Memory B cell (primary cell): ENCODE measurements at regions not wholly inside any gene's neighbourhood (a gene's known extent, or its start where the extent isn't known, plus 50 kb on each side); places are given as distances from the start of the nearest gene placed in this dataset.

ENCODE experiments used
- ATAC-seq: fragments of 150-1000 bp; cut with Tn5 transposase; 2 replicates; pipeline ENCODE4 v1.10.0; 2021; ENCODE audit warnings: low read depth, mild to moderate bottlenecking, moderate library complexity
- DNase-seq, 2 donors: peaks; one replicate each; pipeline ENCODE4 v3.0.0; 2022; ENCODE audit warnings: low spot score in 2 of 2
- H3K27ac Mint-ChIP-seq: one replicate; pipeline ENCODE4 v1.8.0; 2022; ENCODE audit warnings: mild to moderate bottlenecking, moderate library complexity, mixed read lengths
- H3K27me3 Mint-ChIP-seq: one replicate; pipeline ENCODE4 v1.8.0; 2022; ENCODE audit warnings: mixed read lengths
- H3K36me3 Mint-ChIP-seq: one replicate; pipeline ENCODE4 v1.8.0; 2022; ENCODE audit warnings: mild to moderate bottlenecking, mixed read lengths
- H3K4me1 Mint-ChIP-seq: one replicate; pipeline ENCODE4 v1.8.0; 2022; ENCODE audit warnings: mixed read lengths
- H3K4me3 Mint-ChIP-seq: one replicate; pipeline ENCODE4 v1.8.0; 2022; ENCODE audit warnings: mild to moderate bottlenecking, moderate library complexity, mixed read lengths
- H3K9me3 Mint-ChIP-seq: one replicate; pipeline ENCODE4 v1.8.0; 2022; ENCODE audit warnings: mixed read lengths

DNA sequence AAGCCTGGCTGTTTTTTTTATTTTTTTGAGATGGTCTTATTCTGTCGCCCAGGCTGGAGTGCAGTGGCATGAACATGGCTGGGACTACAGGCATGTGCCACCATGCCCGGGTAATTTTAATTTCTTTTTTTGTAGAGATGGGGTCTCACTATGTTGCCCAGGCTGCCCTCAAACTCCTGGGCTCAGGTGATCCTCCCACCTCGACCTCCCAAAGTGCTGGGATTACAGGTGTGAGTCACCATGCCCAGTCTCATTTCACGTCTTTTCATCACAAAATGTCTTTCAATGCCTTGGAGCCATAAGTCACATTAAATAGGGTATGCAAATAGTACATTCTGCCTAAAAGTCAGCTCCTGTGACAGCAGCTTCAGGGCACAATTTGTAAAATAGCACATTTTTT, 52.8 kb downstream of the SOX2 start:
- Mint-ChIP-seq H3K4me3 (no peak overlapping the region), H3K27me3 (peaks cover 2% of the 10 kb centered on the region), H3K27ac (no peak overlapping the region), H3K36me3 (no peaks in the 10 kb centered on the region), H3K4me1 (no peaks in the 10 kb centered on the region), H3K9me3 (no peaks in the 10 kb centered on the region)
- DNase-seq (no peak), ATAC-seq (no peak)

GRCh38 chr3:181770296-181770695, 58.6 kb downstream of the SOX2 start:
- Mint-ChIP-seq H3K27me3 (no peaks in the 10 kb centered on the region), H3K27ac (no peak overlapping the region), H3K36me3 (no peaks in the 10 kb centered on the region), H3K4me3 (no peak overlapping the region), H3K4me1 (no peaks in the 10 kb centered on the region), H3K9me3 (no peaks in the 10 kb centered on the region)
- no peak for DNase-seq
- ATAC-seq = no peak

GRCh38 chr3:181771120-181771519, 59.4 kb downstream of the SOX2 start:
- H3K9me3 Mint-ChIP-seq = no peaks in the 10 kb centered on the region
- no peaks in the 10 kb centered on the region for H3K27me3 Mint-ChIP-seq

GRCh38 chr3:181772166-181772565, 60.4 kb downstream of the SOX2 start:
- H3K4me3 Mint-ChIP-seq = no peak overlapping the region
- no peaks in the 10 kb centered on the region for H3K27me3 Mint-ChIP-seq
- no peak for ATAC-seq
- no peaks in the 10 kb centered on the region for H3K4me1 Mint-ChIP-seq
- no peaks in the 10 kb centered on the region for H3K36me3 Mint-ChIP-seq
- DNase-seq = no peak
- H3K9me3 Mint-ChIP-seq = no peaks in the 10 kb centered on the region
- H3K27ac Mint-ChIP-seq = no peak overlapping the region

More at GRCh38 chr3:181771120-181771519, 59.4 kb downstream of the SOX2 start:
- ATAC-seq (no peak), DNase-seq (no peak)
- H3K4me1 Mint-ChIP-seq = no peaks in the 10 kb centered on the region
- no peaks in the 10 kb centered on the region for H3K36me3 Mint-ChIP-seq
- H3K27ac Mint-ChIP-seq = no peak overlapping the region
- H3K4me3 Mint-ChIP-seq = no peak overlapping the region

- no peaks in the 10 kb centered on the region for H3K36me3 Mint-ChIP-seq
- H3K9me3 Mint-ChIP-seq = no peaks in the 10 kb centered on the region
- no peak for ATAC-seq
- H3K27ac Mint-ChIP-seq = no peak overlapping the region
- H3K4me1 Mint-ChIP-seq = no peaks in the 10 kb centered on the region
- no peak overlapping the region for H3K4me3 Mint-ChIP-seq
- no peak for DNase-seq
- no peaks in the 10 kb centered on the region for H3K27me3 Mint-ChIP-seq
Observed at GRCh38 chr3:181773921-181774320, 62.2 kb downstream of the SOX2 start.

DNA sequence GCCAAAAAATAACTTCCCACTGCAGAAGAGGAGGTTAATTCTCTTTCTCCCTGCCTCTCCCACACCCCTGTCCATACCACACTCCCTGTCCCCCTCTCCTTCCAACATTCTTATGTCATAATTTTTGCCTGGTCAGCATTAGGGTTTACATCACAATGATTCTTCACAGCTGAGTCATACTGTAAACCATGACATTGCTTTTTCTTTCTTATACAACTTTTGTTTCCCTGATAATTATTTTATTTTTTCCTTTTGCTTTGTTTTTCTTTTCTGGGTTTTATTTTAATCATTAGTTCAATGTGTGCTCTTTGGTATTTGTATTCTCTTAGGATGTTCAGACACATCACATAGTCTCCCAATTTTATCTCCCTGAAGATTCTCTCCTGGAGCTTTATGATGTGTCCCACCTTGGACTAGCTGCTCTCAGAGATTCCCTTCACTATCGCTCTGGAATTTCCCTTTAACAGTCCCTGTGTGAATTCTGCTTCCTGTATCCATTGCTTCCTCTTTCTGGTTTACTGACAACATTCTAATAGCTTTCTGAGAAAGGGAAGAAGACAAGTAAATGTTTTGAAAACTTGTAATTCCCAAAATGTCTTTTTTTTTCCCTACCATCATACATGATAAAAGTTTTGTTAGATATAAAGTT, 70.7 kb downstream of the SOX2 start:
- Mint-ChIP-seq H3K4me1 (no peaks in the 10 kb centered on the region), H3K27me3 (no peaks in the 10 kb centered on the region), H3K27ac (no peak overlapping the region), H3K4me3 (no peak overlapping the region), H3K9me3 (no peaks in the 10 kb centered on the region), H3K36me3 (no peaks in the 10 kb centered on the region)
- DNase-seq = no peak
- ATAC-seq = no peak

DNA sequence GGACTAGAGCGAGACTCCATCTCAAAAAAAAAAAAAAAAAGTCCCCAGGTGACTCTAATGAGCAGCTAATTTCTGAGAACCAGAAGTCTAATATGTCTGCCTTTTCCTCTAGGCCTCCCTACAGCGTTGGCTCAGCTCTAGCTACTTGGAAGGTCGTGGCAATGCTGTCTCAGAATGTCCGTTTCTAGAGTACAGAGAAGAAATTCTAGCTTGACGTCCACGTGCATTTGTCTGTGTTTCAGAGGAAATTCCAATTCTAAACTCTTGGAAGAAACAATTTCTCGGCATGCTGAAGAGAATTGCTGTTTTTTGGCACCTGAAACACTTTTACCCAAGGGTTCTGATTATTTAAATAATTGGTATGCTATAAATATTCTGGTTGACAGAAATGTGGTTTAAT, 78.8 kb downstream of the SOX2 start:
- DNase-seq (no peak), ATAC-seq (no peak)
- H3K4me3 Mint-ChIP-seq = no peak overlapping the region
- no peak overlapping the region for H3K27ac Mint-ChIP-seq
- no peaks in the 10 kb centered on the region for H3K4me1 Mint-ChIP-seq
- no peaks in the 10 kb centered on the region for H3K36me3 Mint-ChIP-seq
- no peaks in the 10 kb centered on the region for H3K9me3 Mint-ChIP-seq
- peaks cover 2% of the 10 kb centered on the region for H3K27me3 Mint-ChIP-seq

GRCh38 chr3:181791056-181791955, 79.6 kb downstream of the SOX2 start:
- DNase-seq (no peak), ATAC-seq (no peak)
- no peak overlapping the region for H3K4me3 Mint-ChIP-seq
- no peaks in the 10 kb centered on the region for H3K4me1 Mint-ChIP-seq
- H3K27ac Mint-ChIP-seq = no peak overlapping the region
- peaks cover 2% of the 10 kb centered on the region for H3K27me3 Mint-ChIP-seq
- H3K36me3 Mint-ChIP-seq = no peaks in the 10 kb centered on the region
- no peaks in the 10 kb centered on the region for H3K9me3 Mint-ChIP-seq

DNA sequence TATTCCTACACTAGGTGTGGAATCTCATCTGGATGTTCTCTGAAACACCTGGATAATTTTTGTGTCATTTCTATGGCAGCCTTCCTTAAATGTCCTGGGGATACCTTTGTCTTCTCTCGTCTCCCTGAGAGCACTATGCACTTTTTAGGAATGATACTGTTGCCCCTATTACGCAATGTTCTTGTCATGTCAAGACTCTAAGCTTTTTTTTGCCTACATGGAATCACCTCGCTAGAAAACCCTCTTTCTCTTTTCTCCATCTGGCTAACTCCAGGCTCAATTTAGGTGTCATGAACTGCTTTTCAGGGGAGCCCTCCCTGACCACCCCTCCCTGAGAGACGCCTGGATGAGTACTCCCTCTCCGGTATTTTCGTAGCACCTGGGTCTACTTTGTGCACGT, 81.3 kb downstream of the SOX2 start:
- Mint-ChIP-seq H3K27me3 (peaks cover 3% of the 10 kb centered on the region), H3K4me3 (no peak overlapping the region), H3K4me1 (no peaks in the 10 kb centered on the region), H3K27ac (no peak overlapping the region), H3K9me3 (no peaks in the 10 kb centered on the region), H3K36me3 (no peaks in the 10 kb centered on the region)
- DNase-seq (no peak), ATAC-seq (no peak)

DNA sequence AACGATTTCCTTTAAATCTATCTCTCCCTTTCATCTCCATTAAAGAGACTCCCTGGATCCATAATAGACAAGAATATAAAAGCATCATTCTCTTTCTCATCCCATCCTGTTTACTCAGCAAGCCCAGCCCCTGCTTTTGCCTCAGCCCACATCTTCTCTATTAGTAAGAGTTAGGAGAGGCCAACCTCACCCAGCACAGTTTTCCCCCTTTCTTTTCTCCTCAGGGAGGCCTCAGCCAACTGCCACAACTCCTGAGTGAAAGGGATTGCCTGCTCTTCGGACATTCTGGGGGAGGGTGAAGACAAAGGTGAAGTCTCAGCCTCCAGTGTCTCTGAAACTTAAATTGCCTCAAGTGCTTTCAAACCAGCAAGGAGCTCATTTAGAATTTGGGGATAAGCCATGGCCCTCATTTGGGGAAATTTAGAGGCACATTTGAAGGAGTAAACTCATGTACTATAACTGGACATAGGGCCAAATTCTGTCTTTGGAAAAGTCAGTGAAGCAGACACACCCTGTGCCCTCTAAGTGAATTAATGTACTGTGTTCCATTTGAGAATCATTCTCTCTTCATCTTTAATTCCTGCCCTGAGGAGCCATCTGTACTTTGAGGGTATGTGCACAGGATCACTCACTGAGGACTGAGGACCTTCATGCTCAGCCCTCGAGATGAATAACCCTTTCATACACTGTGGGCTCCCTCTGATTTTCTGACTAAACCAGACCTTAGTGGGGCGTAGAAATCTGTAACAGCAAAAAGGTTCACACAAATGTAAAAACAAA, 82.5 kb downstream of the SOX2 start:
- no peaks in the 10 kb centered on the region for H3K36me3 Mint-ChIP-seq
- no peaks in the 10 kb centered on the region for H3K4me1 Mint-ChIP-seq
- peaks cover 1% of the 10 kb centered on the region for H3K27me3 Mint-ChIP-seq
- DNase-seq (no peak), ATAC-seq (no peak)
- no peak overlapping the region for H3K4me3 Mint-ChIP-seq
- no peak overlapping the region for H3K27ac Mint-ChIP-seq
- H3K9me3 Mint-ChIP-seq = no peaks in the 10 kb centered on the region

DNA sequence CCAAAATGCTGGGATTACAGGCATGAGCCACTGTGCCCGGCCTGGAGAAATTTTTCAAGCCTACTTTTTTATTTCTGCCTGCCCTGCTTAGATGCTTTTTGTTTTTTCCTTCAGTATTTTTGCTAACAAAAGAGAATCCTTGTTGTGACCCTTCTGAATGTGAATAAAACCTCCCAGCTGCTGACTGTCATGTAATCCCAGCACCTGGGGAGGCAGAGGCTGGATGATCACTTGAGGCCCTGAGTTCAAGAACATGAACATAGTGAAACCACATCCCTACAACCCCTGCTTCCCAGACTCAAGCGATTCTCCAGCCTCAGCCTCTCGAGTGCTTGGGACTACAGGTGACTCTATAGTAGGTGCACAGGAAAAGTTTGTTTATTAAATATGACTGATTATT, 84.9 kb downstream of the SOX2 start:
- H3K36me3 Mint-ChIP-seq = no peaks in the 10 kb centered on the region
- no peak overlapping the region for H3K4me3 Mint-ChIP-seq
- peaks cover 1% of the 10 kb centered on the region for H3K27me3 Mint-ChIP-seq
- DNase-seq = no peak
- no peaks in the 10 kb centered on the region for H3K9me3 Mint-ChIP-seq
- no peak overlapping the region for H3K27ac Mint-ChIP-seq
- no peaks in the 10 kb centered on the region for H3K4me1 Mint-ChIP-seq
- ATAC-seq = no peak

- H3K9me3 Mint-ChIP-seq = no peaks in the 10 kb centered on the region
- no peaks in the 10 kb centered on the region for H3K36me3 Mint-ChIP-seq
- ATAC-seq = no peak
- H3K4me3 Mint-ChIP-seq = no peak overlapping the region
- peaks cover 1% of the 10 kb centered on the region for H3K27me3 Mint-ChIP-seq
- H3K27ac Mint-ChIP-seq = no peak overlapping the region
- DNase-seq = no peak
- no peaks in the 10 kb centered on the region for H3K4me1 Mint-ChIP-seq
Observed at GRCh38 chr3:181797431-181797830, 85.7 kb downstream of the SOX2 start.

DNA sequence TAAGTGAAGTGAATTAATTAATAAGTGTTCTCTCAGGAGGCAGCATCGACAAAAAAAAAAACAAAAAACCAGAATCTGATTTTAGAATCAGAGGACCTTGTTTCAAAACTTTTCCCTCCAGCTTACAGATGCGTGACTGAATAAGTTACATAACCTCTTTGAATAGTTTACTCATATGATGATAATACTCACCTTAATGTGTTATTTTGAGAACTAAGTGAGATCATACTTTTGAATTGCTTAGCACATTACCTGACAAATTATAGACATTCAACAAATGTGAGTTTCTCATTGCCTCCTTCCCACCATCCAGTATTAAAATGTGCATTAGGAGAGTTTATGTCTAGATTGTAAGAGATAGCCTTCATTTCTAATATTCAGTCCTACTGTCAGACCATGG, 94.0 kb downstream of the SOX2 start:
- no peaks in the 10 kb centered on the region for H3K36me3 Mint-ChIP-seq
- H3K27ac Mint-ChIP-seq = no peak overlapping the region
- no peak for DNase-seq

DNA sequence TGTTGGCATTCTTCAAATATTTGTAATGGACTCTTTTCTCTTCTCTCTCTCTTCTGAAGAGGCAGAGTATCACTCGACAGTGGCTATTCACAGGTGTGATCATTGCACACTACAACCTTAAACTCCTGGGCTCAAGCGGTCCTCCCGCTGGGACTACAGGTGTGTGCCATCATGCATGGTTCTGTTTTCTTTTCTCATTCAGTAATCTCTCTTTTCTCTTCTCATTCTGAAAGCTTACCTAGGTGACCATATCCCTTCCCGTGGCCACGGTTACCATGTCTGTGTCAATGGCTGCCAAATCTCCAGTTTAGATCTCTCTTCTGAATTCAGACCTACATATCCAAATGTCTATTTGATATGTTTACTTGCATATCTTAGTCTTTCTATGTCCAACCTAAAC, 96.3 kb downstream of the SOX2 start:
- no peak for ATAC-seq
- Mint-ChIP-seq H3K4me3 (no peak overlapping the region), H3K4me1 (peaks cover 14% of the 10 kb centered on the region), H3K36me3 (no peaks in the 10 kb centered on the region), H3K27me3 (no peaks in the 10 kb centered on the region), H3K9me3 (no peaks in the 10 kb centered on the region), H3K27ac (no peak overlapping the region)
- no peak for DNase-seq

More for the DNA sequence above, 94.0 kb downstream of the SOX2 start:
- Mint-ChIP-seq H3K9me3 (no peaks in the 10 kb centered on the region), H3K27me3 (no peaks in the 10 kb centered on the region), H3K4me1 (peaks cover 14% of the 10 kb centered on the region), H3K4me3 (no peak overlapping the region)
- ATAC-seq = no peak
